Endodermal cell (in vitro differentiated cells): ENCODE measurements at regions not wholly inside any gene's neighbourhood (a gene's known extent, or its start where the extent isn't known, plus 50 kb on each side); places are given as distances from the start of the nearest gene placed in this dataset.
A peak's percentile ranks its signal among the peaks of the same experiment; 100 is the strongest.

Source experiments
- DNase-seq: peaks from one replicate; pipeline ENCODE4 v3.0.0-alpha.2; 2017
- H3K27ac ChIP-seq: 2 replicates; pipeline ENCODE4 v1.5.1; 2013; ENCODE audit warnings: mild to moderate bottlenecking, low read depth, low read length, moderate library complexity
- H3K27me3 ChIP-seq: 2 replicates; pipeline ENCODE4 v1.6.1; 2013; ENCODE audit warnings: mild to moderate bottlenecking, low read length, moderate library complexity; ENCODE audit not compliant: insufficient read depth, control insufficient read depth, poor library complexity, severe bottlenecking
- H3K36me3 ChIP-seq: 2 replicates; pipeline ENCODE4 v1.7.0; 2013; ENCODE audit warnings: mild to moderate bottlenecking, low read length, moderate library complexity; ENCODE audit not compliant: control insufficient read depth, insufficient read depth
- H3K4me1 ChIP-seq: one replicate; pipeline ENCODE4 v1.7.0; 2013; ENCODE audit warnings: low read length; ENCODE audit not compliant: control insufficient read depth, insufficient read depth
- H3K4me3 ChIP-seq: 2 replicates; pipeline ENCODE4 v1.5.1; 2013; ENCODE audit warnings: mild to moderate bottlenecking, low read length, moderate library complexity
- H3K9ac ChIP-seq: 2 replicates; pipeline ENCODE4 v1.6.1; 2013; ENCODE audit warnings: mild to moderate bottlenecking, low read length, moderate library complexity; ENCODE audit not compliant: poor library complexity, severe bottlenecking; ENCODE audit errors: extremely low read depth
- H3K9me3 ChIP-seq: 2 replicates; pipeline ENCODE4 v1.6.1; 2013; ENCODE audit warnings: mild to moderate bottlenecking, low read length, moderate library complexity; ENCODE audit not compliant: control insufficient read depth
- H3K27ac Mint-ChIP-seq: 2 replicates; pipeline ENCODE4 v1.8.0; 2020; ENCODE audit warnings: mixed read lengths
- H3K27me3 Mint-ChIP-seq: 2 replicates; pipeline ENCODE4 v1.8.0; 2021; ENCODE audit warnings: mild to moderate bottlenecking, mixed read lengths; ENCODE audit not compliant: insufficient read depth
- H3K36me3 Mint-ChIP-seq: 2 replicates; pipeline ENCODE4 v1.8.0; 2020; ENCODE audit warnings: low read depth, mixed read lengths
- H3K4me1 Mint-ChIP-seq: 2 replicates; pipeline ENCODE4 v1.8.0; 2020; ENCODE audit warnings: mixed read lengths
- H3K4me3 Mint-ChIP-seq: 2 replicates; pipeline ENCODE4 v1.8.0; 2020; ENCODE audit warnings: mild to moderate bottlenecking, moderate library complexity, mixed read lengths
- H3K9me3 Mint-ChIP-seq: 2 replicates; pipeline ENCODE4 v1.8.0; 2020; ENCODE audit warnings: mild to moderate bottlenecking, mixed read lengths
- WGBS, 2 experiments: methylation state at CpG; one replicate each; pipeline versions ENCODE4 v1.1.5 to v1.1.7; 2013; ENCODE audit warnings: missing lambda C conversion rate in 2 of 2, mixed read lengths in 1 of 2; ENCODE audit not compliant: insufficient coverage in 1 of 2, insufficient read length in 1 of 2; 5-methylcytosine and 5-hydroxymethylcytosine counted together
- TF ChIP-seq, protein P1 (sequence below): fragments of 200-600 bp; sonication (generic); conservative IDR thresholded peaks from 2 replicates; pipeline ENCODE4 v1.5.0; 2021; ENCODE audit warnings: antibody characterized with exemption, mild to moderate bottlenecking

DNA sequence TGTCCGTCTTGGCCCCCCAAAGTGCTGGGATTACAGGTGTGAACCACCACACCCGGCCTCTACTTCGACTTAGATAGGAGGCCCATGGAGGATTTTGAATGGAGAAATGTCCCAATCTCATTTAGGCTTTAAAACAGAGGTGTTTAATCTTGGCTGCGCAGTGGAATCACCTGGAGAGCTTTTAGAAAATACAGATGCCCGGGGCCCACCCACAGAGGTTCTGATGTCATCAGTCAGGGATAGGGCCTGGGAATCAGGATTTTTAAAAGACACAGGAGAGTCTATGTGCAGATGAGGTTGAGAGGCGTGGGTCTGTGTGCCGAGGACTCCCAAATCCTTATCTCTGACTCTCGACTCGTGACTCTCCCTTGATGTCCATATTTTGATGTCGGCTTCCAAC lies 124.0 kb upstream of the BOD1 start:
- H3K36me3 ChIP-seq: peaks cover 17% of the 10 kb centered on the region
- Mint-ChIP-seq H3K27ac (no peak overlapping the region), H3K4me1 (peaks cover 27% of the 10 kb centered on the region), H3K9me3 (no peaks in the 10 kb centered on the region), H3K27me3 (no peaks in the 10 kb centered on the region), H3K4me3 (no peak overlapping the region), H3K36me3 (peaks cover 34% of the 10 kb centered on the region)
- H3K4me3 ChIP-seq: no peak overlapping the region
- WGBS, 2 experiments: 93 to 96% methylated on average over 9 to 10 of the region's 10 CpGs
- H3K9me3 ChIP-seq: no peaks in the 10 kb centered on the region
- H3K27ac ChIP-seq: no peak overlapping the region
- TF ChIP-seq, protein P1, sequence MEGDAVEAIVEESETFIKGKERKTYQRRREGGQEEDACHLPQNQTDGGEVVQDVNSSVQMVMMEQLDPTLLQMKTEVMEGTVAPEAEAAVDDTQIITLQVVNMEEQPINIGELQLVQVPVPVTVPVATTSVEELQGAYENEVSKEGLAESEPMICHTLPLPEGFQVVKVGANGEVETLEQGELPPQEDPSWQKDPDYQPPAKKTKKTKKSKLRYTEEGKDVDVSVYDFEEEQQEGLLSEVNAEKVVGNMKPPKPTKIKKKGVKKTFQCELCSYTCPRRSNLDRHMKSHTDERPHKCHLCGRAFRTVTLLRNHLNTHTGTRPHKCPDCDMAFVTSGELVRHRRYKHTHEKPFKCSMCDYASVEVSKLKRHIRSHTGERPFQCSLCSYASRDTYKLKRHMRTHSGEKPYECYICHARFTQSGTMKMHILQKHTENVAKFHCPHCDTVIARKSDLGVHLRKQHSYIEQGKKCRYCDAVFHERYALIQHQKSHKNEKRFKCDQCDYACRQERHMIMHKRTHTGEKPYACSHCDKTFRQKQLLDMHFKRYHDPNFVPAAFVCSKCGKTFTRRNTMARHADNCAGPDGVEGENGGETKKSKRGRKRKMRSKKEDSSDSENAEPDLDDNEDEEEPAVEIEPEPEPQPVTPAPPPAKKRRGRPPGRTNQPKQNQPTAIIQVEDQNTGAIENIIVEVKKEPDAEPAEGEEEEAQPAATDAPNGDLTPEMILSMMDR: no peak
- H3K4me1 ChIP-seq: peaks cover 9% of the 10 kb centered on the region
- no peak for DNase-seq
- H3K9ac ChIP-seq: no peak overlapping the region
- no peaks in the 10 kb centered on the region for H3K27me3 ChIP-seq

DNA sequence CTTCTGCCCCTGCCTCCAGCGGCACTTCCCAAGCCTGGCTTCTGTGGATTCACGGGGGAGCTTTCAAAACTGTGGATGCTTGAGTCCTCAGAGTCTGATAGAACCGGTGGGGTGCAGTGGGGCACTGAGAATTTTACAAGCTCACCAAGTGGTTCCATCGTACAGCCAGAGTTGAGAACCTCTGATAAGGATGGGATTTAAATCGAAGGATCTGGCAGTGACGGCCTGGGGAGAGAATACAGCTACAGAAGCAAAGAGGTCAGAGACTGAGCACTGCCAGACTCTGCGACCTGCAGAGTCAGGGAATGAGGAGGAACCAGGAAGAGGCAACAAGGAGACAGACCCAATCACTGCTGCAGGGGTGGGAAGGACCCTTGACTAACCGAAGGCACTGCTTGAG lies 124.6 kb upstream of the BOD1 start:
- 86 to 95% methylated on average over 5 to 8 of the region's 8 CpGs for WGBS, 2 experiments
- Histone ChIP-seq H3K27ac (no peak overlapping the region), H3K4me3 (no peak overlapping the region), H3K36me3 (peaks cover 17% of the 10 kb centered on the region), H3K9me3 (no peaks in the 10 kb centered on the region), H3K9ac (no peak overlapping the region), H3K27me3 (no peaks in the 10 kb centered on the region), H3K4me1 (peaks cover 11% of the 10 kb centered on the region)
- no peaks in the 10 kb centered on the region for H3K27me3 Mint-ChIP-seq
- no peaks in the 10 kb centered on the region for H3K9me3 Mint-ChIP-seq
- peaks cover 34% of the 10 kb centered on the region for H3K4me1 Mint-ChIP-seq
- H3K4me3 Mint-ChIP-seq: no peak overlapping the region
- peak overlapping the region; percentile 9 for H3K27ac Mint-ChIP-seq
- H3K36me3 Mint-ChIP-seq: peaks cover 32% of the 10 kb centered on the region
- no peak for DNase-seq
- TF ChIP-seq, protein P1: no peak

DNA sequence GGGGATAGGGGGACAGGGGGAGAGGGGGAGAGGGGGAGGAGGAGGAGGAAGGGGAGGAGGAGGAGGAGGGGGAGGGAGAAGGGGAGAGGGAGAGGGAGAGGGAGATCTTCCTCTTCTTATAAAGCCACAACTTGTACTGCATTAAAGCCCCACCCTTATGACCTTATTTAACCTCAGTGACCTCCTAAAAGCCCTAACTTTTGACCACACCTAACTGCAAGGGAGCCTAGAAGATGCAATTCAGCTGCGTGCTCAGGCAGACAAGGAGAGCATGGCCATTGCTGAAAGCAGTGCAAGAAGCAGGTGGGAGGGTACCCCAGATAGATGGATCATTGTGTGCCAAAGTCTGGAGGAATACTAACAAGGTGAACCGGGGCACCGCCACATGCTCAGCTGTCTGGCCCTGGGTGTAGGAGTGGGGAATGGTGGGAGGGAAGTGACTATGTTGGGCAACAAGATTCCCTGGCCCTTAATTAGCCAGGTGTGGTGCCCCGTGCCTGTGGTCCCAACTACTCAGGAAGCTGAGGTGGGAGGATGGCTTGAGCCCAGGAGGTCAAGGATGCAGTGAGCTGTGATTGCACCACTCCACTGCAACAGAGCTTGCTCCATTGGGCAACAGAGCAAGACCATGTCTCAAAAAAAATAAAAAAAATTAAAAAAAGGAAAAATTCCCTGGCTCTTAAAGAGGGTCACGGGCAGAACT lies 125.4 kb upstream of the BOD1 start:
- no peak overlapping the region for H3K27ac Mint-ChIP-seq
- WGBS, 2 experiments: 94 to 95% methylated on average over 2 to 5 of the region's 5 CpGs
- TF ChIP-seq, protein P1: no peak
- Histone ChIP-seq H3K27me3 (no peaks in the 10 kb centered on the region), H3K9me3 (peaks cover 3% of the 10 kb centered on the region), H3K4me3 (no peak overlapping the region), H3K9ac (no peak overlapping the region), H3K27ac (no peak overlapping the region), H3K36me3 (peaks cover 17% of the 10 kb centered on the region), H3K4me1 (peaks cover 10% of the 10 kb centered on the region)
- peaks cover 27% of the 10 kb centered on the region for H3K36me3 Mint-ChIP-seq
- DNase-seq: no peak
- no peaks in the 10 kb centered on the region for H3K9me3 Mint-ChIP-seq
- H3K4me3 Mint-ChIP-seq: no peak overlapping the region
- H3K4me1 Mint-ChIP-seq: peaks cover 34% of the 10 kb centered on the region
- H3K27me3 Mint-ChIP-seq: no peaks in the 10 kb centered on the region
